GM10266 (cell line): ENCODE measurements at regions not wholly inside any gene's neighbourhood (a gene's known extent, or its start where the extent isn't known, plus 50 kb on each side); places are given as distances from the start of the nearest gene placed in this dataset.

ENCODE experiments used
- DNase-seq: peaks from one replicate; pipeline ENCODE4 v3.0.0; 2012; ENCODE audit errors: extremely low spot score
- CTCF ChIP-seq: IDR thresholded peaks from 2 replicates; pipeline ENCODE4 v1.5.1; 2012; ENCODE audit warnings: mild to moderate bottlenecking, low read depth; ENCODE audit not compliant: control insufficient read depth, insufficient read depth; ENCODE audit errors: missing control alignments

GRCh38 chrX:46447384-46447783, 97.8 kb downstream of the ZNF674 start:
- no peak for TF ChIP-seq CTCF
- DNase-seq, result no peak

DNA sequence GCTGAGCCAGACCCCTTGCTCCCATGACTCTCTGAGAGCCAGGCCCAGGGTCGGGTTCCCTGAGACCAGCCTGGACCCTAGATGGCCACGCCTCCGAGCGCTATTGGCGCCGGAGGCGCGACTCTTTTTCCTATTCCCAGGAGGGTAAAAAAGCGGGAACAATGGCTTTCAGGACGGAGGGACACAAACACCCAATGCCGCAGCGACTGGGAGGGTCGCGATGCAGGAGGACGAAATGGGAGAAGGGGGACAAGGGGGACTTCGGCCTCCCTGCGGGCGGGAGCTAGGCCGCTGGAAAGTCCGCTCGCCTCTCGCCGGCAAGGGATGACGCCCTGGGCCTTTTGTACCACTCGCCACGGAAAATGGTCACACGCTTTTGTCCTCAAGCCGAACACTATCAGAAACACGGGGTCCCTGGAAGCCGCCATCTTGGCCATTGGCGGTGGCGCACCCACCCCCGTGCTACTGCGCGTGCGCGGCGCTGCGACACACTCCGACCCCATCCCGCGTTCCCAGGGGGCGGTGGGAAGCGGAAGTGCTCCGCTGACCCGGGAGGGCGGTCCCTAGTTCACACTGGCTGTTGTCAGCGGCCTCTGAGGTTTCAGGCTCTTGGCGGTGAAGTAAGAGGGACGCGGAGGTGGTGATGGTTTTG, 98.4 kb downstream of the ZNF674 start:
- TF ChIP-seq CTCF, result no peak
- DNase-seq, result peak; percentile 84

DNA sequence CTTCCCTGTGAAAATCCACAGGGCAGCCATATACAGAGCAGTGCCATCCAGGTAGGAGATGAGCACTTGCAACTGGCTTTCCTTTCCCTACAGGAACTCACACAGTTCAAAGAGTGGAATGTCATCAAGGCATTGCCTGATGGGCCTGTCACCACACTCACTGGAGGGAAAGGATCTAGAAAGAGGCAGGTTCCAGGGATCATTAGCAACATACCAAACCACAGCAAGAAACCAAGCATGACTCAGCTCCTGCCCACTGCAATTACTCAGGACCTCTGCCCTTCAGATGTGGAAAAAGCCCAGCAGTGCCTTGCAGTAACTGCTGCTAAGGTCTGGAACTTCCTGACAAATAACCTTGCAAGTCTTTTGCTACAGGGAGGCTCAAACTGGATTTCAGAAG, 101.2 kb downstream of the ZNF674 start:
- no peak for DNase-seq
- no peak for TF ChIP-seq CTCF

- TF ChIP-seq CTCF, result no peak
Observed at GRCh38 chrX:46436744-46437143, 108.5 kb downstream of the ZNF674 start.

DNA sequence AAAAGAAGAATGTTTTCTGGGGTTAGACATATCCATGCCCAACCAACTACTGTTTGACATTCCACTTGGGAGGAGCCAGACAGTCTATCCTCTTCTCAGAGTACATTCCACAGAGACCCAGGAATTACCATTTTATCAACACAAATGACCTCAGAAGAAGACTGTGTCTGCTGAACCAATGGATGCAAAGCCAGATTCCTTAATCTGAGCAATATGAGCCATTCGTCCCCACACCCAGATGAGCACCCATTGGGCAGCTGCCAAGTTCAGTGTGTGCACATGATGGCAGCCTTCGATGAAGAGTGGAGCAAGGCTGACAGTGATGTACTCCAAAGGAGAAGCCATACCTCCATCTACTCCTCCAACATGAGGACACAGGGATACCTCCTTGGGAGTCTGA, 111.3 kb downstream of the ZNF674 start:
- no peak for DNase-seq
- no peak for TF ChIP-seq CTCF

More at GRCh38 chrX:46436744-46437143, 108.5 kb downstream of the ZNF674 start:
- no peak for DNase-seq

- TF ChIP-seq CTCF, result peak; percentile 70
- DNase-seq, result peak; percentile 43
Observed at GRCh38 chrX:46408553-46409407, 136.4 kb downstream of the ZNF674 start.

- no peak for TF ChIP-seq CTCF
- DNase-seq, result no peak
Observed at GRCh38 chrX:46407753-46408130, 137.5 kb downstream of the ZNF674 start.
